PFSK-1 (cell line): ENCODE measurements at regions not wholly inside any gene's neighbourhood (a gene's known extent, or its start where the extent isn't known, plus 50 kb on each side); places are given as distances from the start of the nearest gene placed in this dataset.

Experiments
- FOXP2 ChIP-seq: optimal IDR thresholded peaks from 2 replicates; pipeline ENCODE3; 2011; ENCODE audit warnings: borderline replicate concordance, control low read depth, inconsistent platforms; ENCODE audit not compliant: insufficient read depth; ENCODE audit errors: extremely low read length, extremely low read depth
- POLR2AphosphoS5 ChIP-seq: IDR thresholded peaks from 2 replicates; pipeline ENCODE4 v1.6.1; 2012; ENCODE audit warnings: low read depth, mild to moderate bottlenecking, control low read depth, low read length, moderate library complexity
- REST ChIP-seq, 2 experiments: IDR thresholded peaks; 2 replicates each; pipeline versions ENCODE4 v1.6.1 to v1.8.0; 2011 to 2012; ENCODE audit warnings: low read depth in 2 of 2, low read length in 2 of 2, control low read depth in 1 of 2, inconsistent platforms in 1 of 2, mild to moderate bottlenecking in 1 of 2, moderate library complexity in 1 of 2; ENCODE audit not compliant: insufficient read depth in 1 of 2
- SIN3A ChIP-seq: IDR thresholded peaks from 2 replicates; pipeline ENCODE4 v1.6.1; 2012; ENCODE audit warnings: mild to moderate bottlenecking, low read length, moderate library complexity, borderline replicate concordance; ENCODE audit not compliant: insufficient read depth
- TAF1 ChIP-seq: IDR thresholded peaks from 2 replicates; pipeline ENCODE4 v1.6.1; 2012; ENCODE audit warnings: low read length, control low read depth, borderline replicate concordance; ENCODE audit not compliant: insufficient read depth

DNA sequence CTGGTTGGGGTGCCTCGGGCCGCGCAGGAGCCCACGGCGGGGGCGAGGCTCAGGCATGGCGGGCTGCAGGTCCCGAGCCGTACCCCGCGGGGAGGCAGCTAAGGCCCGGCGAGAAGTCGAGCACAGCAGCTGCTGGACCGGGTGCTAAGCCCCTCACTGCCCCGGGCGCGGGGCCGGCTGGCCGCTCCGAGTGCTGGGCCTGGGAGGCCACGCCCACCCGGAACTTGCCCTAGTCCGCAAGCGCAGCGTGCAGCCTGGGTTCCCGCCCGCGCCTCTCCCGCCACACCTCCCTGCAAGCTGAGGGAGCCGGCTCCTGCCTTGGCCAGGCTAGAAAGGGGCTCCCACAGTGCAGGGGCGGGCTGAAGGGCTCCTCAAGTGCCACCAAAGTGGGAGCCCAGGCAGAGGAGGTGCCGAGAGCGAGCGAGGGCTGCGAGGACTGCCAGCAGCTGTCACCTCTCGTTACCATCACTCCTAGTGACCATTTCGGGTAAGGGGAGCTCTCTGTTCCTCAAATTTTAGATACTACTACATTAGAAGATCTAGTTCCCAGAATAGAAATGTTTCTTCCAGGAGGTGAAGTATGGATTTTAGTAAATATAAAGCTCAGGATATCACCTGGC is 417.0 kb upstream of the AGTR1 start:
- TF ChIP-seq FOXP2 (no peak), TAF1 (no peak)

GRCh38 chr3:148289159-148289558 is 408.5 kb upstream of the AGTR1 start:
- TF ChIP-seq TAF1 = no peak
- TF ChIP-seq FOXP2 = no peak
- no peak for TF ChIP-seq POLR2AphosphoS5
- no peak for TF ChIP-seq REST (IDR thresholded peaks at IDR 0.05; ENCODE audit: insufficient read depth in 1 of 2, low read depth in 2 of 2, low read length in 2 of 2)
- no peak for TF ChIP-seq SIN3A

DNA sequence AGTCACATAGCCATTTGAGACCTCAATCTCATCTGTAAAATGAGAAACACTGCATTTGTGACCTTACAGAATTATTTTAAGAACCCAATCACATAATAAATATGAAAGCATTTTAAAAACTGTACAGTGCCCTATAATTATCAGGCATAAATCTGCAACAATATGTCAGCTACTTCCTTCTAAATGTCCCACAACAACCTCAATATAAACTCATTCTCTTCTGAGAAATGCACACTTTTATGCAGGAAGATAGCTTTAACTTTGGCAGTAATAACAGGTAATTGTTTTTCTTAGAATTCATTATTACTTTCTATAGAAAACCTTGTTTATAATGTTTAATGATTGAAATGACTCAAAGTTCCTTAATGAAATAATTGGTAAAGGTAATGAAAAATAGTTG is 400.7 kb upstream of the AGTR1 start:
- TF ChIP-seq TAF1 = no peak
- no peak for TF ChIP-seq FOXP2

DNA sequence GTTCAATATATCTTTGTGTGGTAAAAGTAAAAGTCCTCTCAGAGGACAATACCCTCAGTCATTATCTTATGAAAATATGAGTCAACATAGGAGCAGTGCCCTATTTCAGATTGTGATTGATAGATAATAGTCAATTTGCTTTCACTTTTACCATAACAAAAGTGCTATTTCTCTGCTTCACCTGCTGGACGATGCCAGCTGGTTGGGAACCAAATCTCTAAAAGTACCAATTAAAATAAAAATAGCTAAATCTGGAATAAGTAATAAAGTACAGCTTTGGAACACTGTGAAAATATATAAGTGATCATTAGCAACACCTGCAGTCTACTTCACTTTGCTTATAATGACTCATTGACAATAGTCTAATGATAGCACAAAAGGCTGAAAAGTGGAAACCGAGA is 390.3 kb upstream of the AGTR1 start:
- TF ChIP-seq POLR2AphosphoS5 = no peak
- no peak for TF ChIP-seq FOXP2
- no peak for TF ChIP-seq REST (IDR thresholded peaks at IDR 0.05; ENCODE audit: insufficient read depth in 1 of 2, low read depth in 2 of 2, low read length in 2 of 2)
- TF ChIP-seq SIN3A = no peak

DNA sequence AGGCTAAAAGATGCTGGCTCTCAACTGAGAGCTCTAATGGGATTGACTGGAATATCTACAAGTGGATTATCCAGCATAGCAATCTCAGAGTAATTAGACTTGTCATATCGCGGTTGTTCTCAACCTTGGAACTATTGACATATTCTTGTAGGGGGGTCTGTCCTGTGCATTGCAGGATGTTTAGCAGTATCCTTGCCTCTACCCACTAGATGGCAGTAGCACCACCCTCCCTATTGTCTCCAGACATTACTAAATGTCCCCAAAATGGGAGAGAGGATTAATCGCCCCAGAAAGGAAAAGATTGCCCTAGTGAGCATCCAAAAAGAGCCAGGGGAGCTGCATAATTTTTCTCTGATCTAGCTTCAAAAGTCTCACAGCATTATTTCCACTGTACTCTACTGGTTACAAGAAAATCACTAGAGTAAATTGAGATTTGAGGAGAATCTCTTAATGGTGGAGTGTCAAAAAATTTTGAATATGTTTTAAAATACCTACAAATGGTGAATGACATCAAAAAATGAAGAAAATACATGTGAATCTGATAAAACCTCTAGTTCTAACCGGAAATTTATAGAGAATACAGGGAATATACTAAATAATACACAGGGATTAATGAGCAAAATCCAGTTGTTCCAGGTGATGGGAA is 388.2 kb upstream of the AGTR1 start:
- TF ChIP-seq POLR2AphosphoS5 (no peak), SIN3A (no peak), TAF1 (no peak), REST (IDR thresholded peaks at IDR 0.05; ENCODE audit: insufficient read depth in 1 of 2, low read depth in 2 of 2, low read length in 2 of 2) (no peak), FOXP2 (no peak)

DNA sequence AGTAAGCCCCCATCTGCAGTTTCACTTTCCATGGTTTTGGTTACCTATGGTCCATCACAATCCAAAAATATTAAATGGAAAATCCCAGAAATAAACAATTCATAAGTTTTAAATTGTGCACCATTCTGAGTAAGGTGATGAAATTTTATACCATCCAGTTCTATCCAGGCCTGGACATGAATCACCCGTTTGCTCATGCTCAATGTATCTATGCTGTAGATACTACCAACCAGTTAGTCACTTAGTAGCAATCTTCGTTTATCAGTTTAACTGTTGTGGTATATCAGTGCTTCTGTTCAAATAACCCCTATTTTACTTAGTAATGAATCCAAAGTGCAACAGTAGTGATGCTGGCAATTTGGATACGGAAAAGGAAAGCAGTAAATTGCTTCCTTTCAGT is 381.9 kb upstream of the AGTR1 start:
- TF ChIP-seq TAF1 (no peak), SIN3A (no peak), REST (IDR thresholded peaks at IDR 0.05; ENCODE audit: insufficient read depth in 1 of 2, low read depth in 2 of 2, low read length in 2 of 2) (no peak), FOXP2 (no peak)
